RWPE2 (cell line): ENCODE measurements at regions not wholly inside any gene's neighbourhood (a gene's known extent, or its start where the extent isn't known, plus 50 kb on each side); places are given as distances from the start of the nearest gene placed in this dataset.

Source experiments
- ATAC-seq: fragments of 200-7000 bp; cut with Tn5 transposase; 3 replicates; pipeline ENCODE4 v1.9.1; 2021; ENCODE audit warnings: low read depth
- DNase-seq: peaks from one replicate; pipeline ENCODE4 v3.0.0-alpha.2; 2020; ENCODE audit warnings: low spot score
- H3K27ac ChIP-seq: fragments of 450-650 bp; 2 replicates; pipeline ENCODE4 v1.5.1; 2017; ENCODE audit warnings: mild to moderate bottlenecking; ENCODE audit not compliant: poor library complexity, severe bottlenecking
- H3K27me3 ChIP-seq: fragments of 250-450 bp; sonication (Bioruptor Pico); 2 replicates; pipeline ENCODE4 v1.5.1; 2021; ENCODE audit warnings: mild to moderate bottlenecking, moderate library complexity; ENCODE audit not compliant: insufficient read depth, poor library complexity, severe bottlenecking
- H3K36me3 ChIP-seq: fragments of 250-450 bp; sonication (Bioruptor Pico); 2 replicates; pipeline ENCODE4 v1.5.1; 2020; ENCODE audit warnings: low read depth, mild to moderate bottlenecking, moderate library complexity
- H3K4me1 ChIP-seq: fragments of 250-450 bp; sonication (Bioruptor Pico); 2 replicates; pipeline ENCODE4 v1.5.1; 2021; ENCODE audit warnings: mild to moderate bottlenecking, moderate library complexity; ENCODE audit not compliant: insufficient read depth, poor library complexity, severe bottlenecking
- H3K4me3 ChIP-seq: fragments of 250-450 bp; sonication (Bioruptor Pico); 2 replicates; pipeline ENCODE4 v1.5.1; 2021; ENCODE audit warnings: mild to moderate bottlenecking, moderate library complexity; ENCODE audit not compliant: severe bottlenecking
- H3K9me3 ChIP-seq: fragments of 250-450 bp; sonication (Bioruptor Pico); 2 replicates; pipeline ENCODE4 v1.5.1; 2021; ENCODE audit warnings: mild to moderate bottlenecking, moderate library complexity; ENCODE audit not compliant: severe bottlenecking
- CTCF ChIP-seq: fragments of 450-650 bp; IDR thresholded peaks from one replicate; pipeline ENCODE4 v1.5.1; 2017; ENCODE audit warnings: mild to moderate bottlenecking, moderate library complexity; ENCODE audit not compliant: poor library complexity, severe bottlenecking

- no peak overlapping the region for H3K27ac ChIP-seq
- peaks cover 12% of the 10 kb centered on the region for H3K27me3 ChIP-seq
- H3K9me3 ChIP-seq, result no peaks in the 10 kb centered on the region
- ATAC-seq (no peak), DNase-seq (no peak)
- no peak for TF ChIP-seq CTCF
- no peak overlapping the region for H3K4me3 ChIP-seq
- H3K36me3 ChIP-seq, result no peaks in the 10 kb centered on the region
- no peaks in the 10 kb centered on the region for H3K4me1 ChIP-seq
Measured at GRCh38 chr13:106686163-106686562, 118.2 kb upstream of the ARGLU1 start.

- H3K9me3 ChIP-seq, result no peaks in the 10 kb centered on the region
- no peak overlapping the region for H3K27ac ChIP-seq
- TF ChIP-seq CTCF, result no peak
- no peaks in the 10 kb centered on the region for H3K4me1 ChIP-seq
- no peaks in the 10 kb centered on the region for H3K36me3 ChIP-seq
- peaks cover 12% of the 10 kb centered on the region for H3K27me3 ChIP-seq
- H3K4me3 ChIP-seq, result no peak overlapping the region
- DNase-seq (no peak), ATAC-seq (no peak)
Measured at GRCh38 chr13:106685143-106685542, 117.2 kb upstream of the ARGLU1 start.

- no peak for DNase-seq
- Histone ChIP-seq H3K27ac (no peak overlapping the region), H3K4me1 (no peaks in the 10 kb centered on the region), H3K9me3 (no peaks in the 10 kb centered on the region), H3K27me3 (peaks cover 12% of the 10 kb centered on the region), H3K4me3 (no peak overlapping the region), H3K36me3 (no peaks in the 10 kb centered on the region)
- TF ChIP-seq CTCF, result no peak
- ATAC-seq, result no peak
Measured at GRCh38 chr13:106683918-106684317, 116.0 kb upstream of the ARGLU1 start.

- DNase-seq, result no peak
- no peaks in the 10 kb centered on the region for H3K36me3 ChIP-seq
Measured at GRCh38 chr13:106683179-106683578, 115.2 kb upstream of the ARGLU1 start.

More at GRCh38 chr13:106683179-106683578, 115.2 kb upstream of the ARGLU1 start:
- Histone ChIP-seq H3K4me1 (no peaks in the 10 kb centered on the region), H3K27ac (no peak overlapping the region), H3K4me3 (no peak overlapping the region), H3K27me3 (peaks cover 12% of the 10 kb centered on the region), H3K9me3 (no peaks in the 10 kb centered on the region)
- ATAC-seq, result no peak
- no peak for TF ChIP-seq CTCF
